ENCODE measurements at regions not wholly inside any gene's neighbourhood (a gene's known extent, or its start where the extent isn't known, plus 50 kb on each side); places are given as distances from the start of the nearest gene placed in this dataset.
A peak's percentile ranks its signal among the peaks of the same experiment; 100 is the strongest.

- no peak for TF ChIP-seq SIN3A (IDR thresholded peaks at IDR 0.05; ENCODE audit: low read depth)
- peak; percentile 47 to 69 (median 50); a peak in 5 of 6 replicates for TF ChIP-seq CTCF (IDR thresholded peaks at IDR 0.05 in 2 of 3, conservative IDR thresholded peaks at IDR 0.05 in 1 of 3; ENCODE audit: borderline replicate concordance in 1 of 3, insufficient read depth in 1 of 3, low read depth in 2 of 3, low read length in 2 of 3)
- TF ChIP-seq EGR1 (IDR thresholded peaks at IDR 0.05; ENCODE audit: low read depth), result no peak
- no peak for TF ChIP-seq EZH2 (IDR thresholded peaks at IDR 0.05)
- no peak for TF ChIP-seq POLR2A (IDR thresholded peaks at IDR 0.05; ENCODE audit: borderline replicate concordance, extremely low read depth, insufficient read depth, insufficient read length)
- no peak for TF ChIP-seq REST (IDR thresholded peaks at IDR 0.05; ENCODE audit: low read depth)
These were observed 625.1 kb upstream of the IMPG1 start for GRCh38 chr6:76697585-76697984.
